ENCODE measurements at regions not wholly inside any gene's neighbourhood (a gene's known extent, or its start where the extent isn't known, plus 50 kb on each side); places are given as distances from the start of the nearest gene placed in this dataset.

GRCh38 chr3:74375653-74376052 is 238.8 kb downstream of the CNTN3 start:
- in situ Hi-C loops (cut with MboI), result loop anchor here (10.0 kb wide), 1 partner anchor 249 kb away; no protein-coding TSS in a partner anchor
- Histone ChIP-seq H3K4me1 (ENCODE audit: insufficient read depth) (no peaks in the 10 kb centered on the region), H3K4me2 (ENCODE audit: unreplicated experiment) (no peak overlapping the region), H3K9me2 (ENCODE audit: insufficient read depth) (no peaks in the 10 kb centered on the region), H3K27me3 (replicated peaks; ENCODE audit: insufficient read depth) (no peaks in the 10 kb centered on the region), H3K9me3 (ENCODE audit: low read depth) (no peaks in the 10 kb centered on the region), H3K36me3 (ENCODE audit: low read depth) (no peaks in the 10 kb centered on the region), H3K4me3 (no peak overlapping the region), H4K20me1 (ENCODE audit: insufficient read depth) (no peaks in the 10 kb centered on the region), H3K27ac (no peak overlapping the region), H2AFZ (no peak overlapping the region), H3K79me2 (ENCODE audit: insufficient read depth) (no peaks in the 10 kb centered on the region), H3F3A (ENCODE audit: insufficient read depth) (no peaks in the 10 kb centered on the region), H3K9ac (no peak overlapping the region)
- TF ChIP-seq EZH2phosphoT487 (IDR thresholded peaks at IDR 0.05; ENCODE audit: insufficient read depth, low read depth), result no peak
- TF ChIP-seq EZH2 (IDR thresholded peaks at IDR 0.05; ENCODE audit: insufficient read depth, poor library complexity, severe bottlenecking), result no peak
- 100% methylated on average over 1 of the region's 1 CpG for WGBS, 2 experiments (ENCODE audit: low coverage in 1 of 2, low lambda C conversion rate in 2 of 2, missing lambda C conversion rate in 2 of 2)
- no peak for DNase-seq

- in situ Hi-C loops (cut with MboI), result loop anchor here (10.0 to 25.0 kb wide), 2 partner anchors 252 to 515 kb away; no protein-coding TSS in a partner anchor
- TF ChIP-seq EZH2 (IDR thresholded peaks at IDR 0.05; ENCODE audit: insufficient read depth, poor library complexity, severe bottlenecking) (no peak), EZH2phosphoT487 (IDR thresholded peaks at IDR 0.05; ENCODE audit: insufficient read depth, low read depth) (no peak)
- Histone ChIP-seq H3K9me2 (ENCODE audit: insufficient read depth) (no peaks in the 10 kb centered on the region), H3K9ac (no peak overlapping the region), H3K27me3 (replicated peaks; ENCODE audit: insufficient read depth) (no peaks in the 10 kb centered on the region), H3K36me3 (ENCODE audit: low read depth) (no peaks in the 10 kb centered on the region), H4K20me1 (ENCODE audit: insufficient read depth) (no peaks in the 10 kb centered on the region), H3F3A (ENCODE audit: insufficient read depth) (no peaks in the 10 kb centered on the region), H3K4me1 (ENCODE audit: insufficient read depth) (no peaks in the 10 kb centered on the region), H3K9me3 (ENCODE audit: low read depth) (no peaks in the 10 kb centered on the region), H3K27ac (no peak overlapping the region), H3K4me3 (no peak overlapping the region), H3K4me2 (ENCODE audit: unreplicated experiment) (no peak overlapping the region), H2AFZ (no peak overlapping the region), H3K79me2 (ENCODE audit: insufficient read depth) (no peaks in the 10 kb centered on the region)
- no peak for DNase-seq
- WGBS, 2 experiments (ENCODE audit: low coverage in 1 of 2, low lambda C conversion rate in 2 of 2, missing lambda C conversion rate in 2 of 2), result 49 to 53% methylated on average over 2 of the region's 2 CpGs
Observed at GRCh38 chr3:74372743-74373142, 241.7 kb downstream of the CNTN3 start.

- H3K4me1 ChIP-seq (ENCODE audit: insufficient read depth), result no peaks in the 10 kb centered on the region
- H3K9me2 ChIP-seq (ENCODE audit: insufficient read depth), result no peaks in the 10 kb centered on the region
- WGBS, 2 experiments (ENCODE audit: low coverage in 1 of 2, low lambda C conversion rate in 2 of 2, missing lambda C conversion rate in 2 of 2), result 100% methylated on average over 2 of the region's 2 CpGs
- in situ Hi-C loops (cut with MboI), result loop anchor here (10.0 to 25.0 kb wide), 2 partner anchors 254 to 517 kb away; no protein-coding TSS in a partner anchor
- no peaks in the 10 kb centered on the region for H3K79me2 ChIP-seq (ENCODE audit: insufficient read depth)
- no peak overlapping the region for H3K9ac ChIP-seq
- H3K27me3 ChIP-seq (replicated peaks; ENCODE audit: insufficient read depth), result no peaks in the 10 kb centered on the region
- H3F3A ChIP-seq (ENCODE audit: insufficient read depth), result no peaks in the 10 kb centered on the region
- H3K4me2 ChIP-seq (ENCODE audit: unreplicated experiment), result no peak overlapping the region
- no peak overlapping the region for H3K4me3 ChIP-seq
- H3K36me3 ChIP-seq (ENCODE audit: low read depth), result peaks cover 6% of the 10 kb centered on the region
- no peak for DNase-seq
- H3K9me3 ChIP-seq (ENCODE audit: low read depth), result no peaks in the 10 kb centered on the region
- TF ChIP-seq EZH2 (IDR thresholded peaks at IDR 0.05; ENCODE audit: insufficient read depth, poor library complexity, severe bottlenecking) (no peak), EZH2phosphoT487 (IDR thresholded peaks at IDR 0.05; ENCODE audit: insufficient read depth, low read depth) (no peak)
- H4K20me1 ChIP-seq (ENCODE audit: insufficient read depth), result no peaks in the 10 kb centered on the region
- H3K27ac ChIP-seq, result no peak overlapping the region
- H2AFZ ChIP-seq, result no peak overlapping the region
Observed at GRCh38 chr3:74370342-74370741, 244.1 kb downstream of the CNTN3 start.

GRCh38 chr3:74366331-74366730 is 248.1 kb downstream of the CNTN3 start:
- H4K20me1 ChIP-seq (ENCODE audit: insufficient read depth), result no peaks in the 10 kb centered on the region
- no peak overlapping the region for H3K27ac ChIP-seq
- H3K9me2 ChIP-seq (ENCODE audit: insufficient read depth), result no peaks in the 10 kb centered on the region
- WGBS, 2 experiments (ENCODE audit: low coverage in 1 of 2, low lambda C conversion rate in 2 of 2, missing lambda C conversion rate in 2 of 2), result 96 to 97% methylated on average over 1 of the region's 1 CpG
- TF ChIP-seq EZH2 (IDR thresholded peaks at IDR 0.05; ENCODE audit: insufficient read depth, poor library complexity, severe bottlenecking) (no peak), EZH2phosphoT487 (IDR thresholded peaks at IDR 0.05; ENCODE audit: insufficient read depth, low read depth) (no peak)
- H3K36me3 ChIP-seq (ENCODE audit: low read depth), result peaks cover 11% of the 10 kb centered on the region
- no peaks in the 10 kb centered on the region for H3F3A ChIP-seq (ENCODE audit: insufficient read depth)
- in situ Hi-C loops (cut with MboI), result loop anchor here (25.0 kb wide), 1 partner anchor 521 kb away; no protein-coding TSS in a partner anchor
- H3K9ac ChIP-seq, result no peak overlapping the region
- no peak overlapping the region for H2AFZ ChIP-seq
- H3K4me2 ChIP-seq (ENCODE audit: unreplicated experiment), result no peak overlapping the region
- H3K79me2 ChIP-seq (ENCODE audit: insufficient read depth), result no peaks in the 10 kb centered on the region
- no peak for DNase-seq
- H3K4me3 ChIP-seq, result no peak overlapping the region
- no peaks in the 10 kb centered on the region for H3K9me3 ChIP-seq (ENCODE audit: low read depth)
- no peaks in the 10 kb centered on the region for H3K27me3 ChIP-seq (replicated peaks; ENCODE audit: insufficient read depth)
- no peaks in the 10 kb centered on the region for H3K4me1 ChIP-seq (ENCODE audit: insufficient read depth)

GRCh38 chr3:74363346-74363745 is 251.1 kb downstream of the CNTN3 start:
- Histone ChIP-seq H3K9me2 (ENCODE audit: insufficient read depth) (no peaks in the 10 kb centered on the region), H3K9ac (no peak overlapping the region), H3K27me3 (replicated peaks; ENCODE audit: insufficient read depth) (no peaks in the 10 kb centered on the region), H3F3A (ENCODE audit: insufficient read depth) (no peaks in the 10 kb centered on the region), H4K20me1 (ENCODE audit: insufficient read depth) (no peaks in the 10 kb centered on the region), H3K27ac (no peak overlapping the region), H3K4me3 (no peak overlapping the region), H3K4me1 (ENCODE audit: insufficient read depth) (no peaks in the 10 kb centered on the region), H3K9me3 (ENCODE audit: low read depth) (no peaks in the 10 kb centered on the region), H3K4me2 (ENCODE audit: unreplicated experiment) (no peak overlapping the region), H2AFZ (no peak overlapping the region), H3K36me3 (ENCODE audit: low read depth) (peaks cover 25% of the 10 kb centered on the region), H3K79me2 (ENCODE audit: insufficient read depth) (no peaks in the 10 kb centered on the region)
- WGBS, 2 experiments (ENCODE audit: low coverage in 1 of 2, low lambda C conversion rate in 2 of 2, missing lambda C conversion rate in 2 of 2), result 95 to 97% methylated on average over 1 of the region's 1 CpG
- TF ChIP-seq EZH2 (IDR thresholded peaks at IDR 0.05; ENCODE audit: insufficient read depth, poor library complexity, severe bottlenecking), result no peak
- TF ChIP-seq EZH2phosphoT487 (IDR thresholded peaks at IDR 0.05; ENCODE audit: insufficient read depth, low read depth), result no peak
- DNase-seq, result no peak
- in situ Hi-C loops (cut with MboI), result loop anchor here (25.0 kb wide), 1 partner anchor 524 kb away; no protein-coding TSS in a partner anchor

Data from GM23248 (cell line).